Tibial nerve (tissue), 4 donors: ENCODE measurements at regions not wholly inside any gene's neighbourhood (a gene's known extent, or its start where the extent isn't known, plus 50 kb on each side); places are given as distances from the start of the nearest gene placed in this dataset.
"Not testable (repeated sequence)": the region's sequence is repeated elsewhere in the genome, so short reads cannot be mapped to it uniquely, and the experiment has no call there.

ENCODE experiments used
- DNase-seq, 2 donors: peaks; one replicate each; pipeline ENCODE4 v3.0.0-alpha.2; 2019; ENCODE audit warnings: low spot score in 2 of 2
- H3K27ac ChIP-seq, 4 donors: fragments of 200-600 bp; sonication (generic) in 3 of 4; one replicate each; pipeline ENCODE4 v1.5.1; 2017 to 2019; ENCODE audit warnings: mild to moderate bottlenecking in 1 of 4
- H3K27me3 ChIP-seq, 2 donors: fragments of 200-600 bp; sonication (generic) in 1 of 2; one replicate each; pipeline versions ENCODE4 v1.5.1 to v1.6.0; 2017 to 2019
- H3K36me3 ChIP-seq, 3 donors: fragments of 200-600 bp; sonication (generic); one replicate each; pipeline ENCODE4 v1.5.1; 2018 to 2019
- H3K4me1 ChIP-seq, 4 donors: fragments of 200-600 bp; sonication (generic) in 3 of 4; one replicate each; pipeline ENCODE4 v1.5.1; 2017 to 2019
- H3K4me3 ChIP-seq, 4 donors: fragments of 200-600 bp; sonication (generic) in 3 of 4; one replicate each; pipeline ENCODE4 v1.5.1; 2017 to 2019; ENCODE audit warnings: mild to moderate bottlenecking in 1 of 4, moderate library complexity in 1 of 4
- H3K9me3 ChIP-seq, 4 donors: fragments of 200-600 bp; sonication (generic) in 3 of 4; one replicate each; pipeline ENCODE4 v1.5.1; 2017 to 2019
- CTCF ChIP-seq, 5 experiments: fragments of 200-600 bp in 3 of 5; fragments of 450-650 bp in 2 of 5; sonication (generic) in 3 of 5; IDR thresholded peaks; one replicate each; pipeline ENCODE4 v1.5.1; 2016 to 2019; ENCODE audit warnings: antibody characterized with exemption in 5 of 5, mild to moderate bottlenecking in 3 of 5, moderate library complexity in 2 of 5
- EP300 ChIP-seq, 2 donors: sonication (generic); formaldehyde crosslinking; IDR thresholded peaks; one replicate each; pipeline ENCODE4 v1.6.1; 2017; ENCODE audit warnings: antibody characterized with exemption in 2 of 2, mild to moderate bottlenecking in 1 of 2
- POLR2A ChIP-seq, 2 donors: fragments of 450-650 bp; IDR thresholded peaks; one replicate each; pipeline ENCODE4 v1.6.1; 2017; ENCODE audit warnings: antibody characterized with exemption in 2 of 2, mild to moderate bottlenecking in 2 of 2, moderate library complexity in 2 of 2
- WGBS, 2 donors: methylation state at CpG; one replicate each; pipeline ENCODE4 v1.1.5; 2018; 5-methylcytosine and 5-hydroxymethylcytosine counted together

- H3K27me3 ChIP-seq = no peaks in the 10 kb centered on the region
- DNase-seq = no peak
- no peak overlapping the region for H3K27ac ChIP-seq
- H3K4me3 ChIP-seq = no peak overlapping the region
- no peaks in the 10 kb centered on the region for H3K36me3 ChIP-seq
- WGBS, 2 donors = 82 to 83% methylated on average over 5 of the region's 5 CpGs
- TF ChIP-seq EP300 (IDR thresholded peaks at IDR 0.05) (no peak), CTCF (IDR thresholded peaks at IDR 0.05) (no peak), POLR2A (IDR thresholded peaks at IDR 0.05) (no peak)
- peaks cover 0 to 10% (median 0%) of the 10 kb centered on the region in 4 donors for H3K9me3 ChIP-seq
- H3K4me1 ChIP-seq = no peaks in the 10 kb centered on the region
Observed at GRCh38 chr20:11511821-11512220, 405.9 kb upstream of the BTBD3 start.

- H3K4me1 ChIP-seq, H3K36me3 ChIP-seq, H3K4me3 ChIP-seq, H3K9me3 ChIP-seq, DNase-seq, H3K27ac ChIP-seq, H3K27me3 ChIP-seq: not testable (repeated sequence)
- 94 to 96% methylated on average over 13 to 29 of the region's 39 CpGs for WGBS, 2 donors
Observed at GRCh38 chr20:11513241-11513745, 404.4 kb upstream of the BTBD3 start.

- no peaks in the 10 kb centered on the region for H3K27me3 ChIP-seq
- H3K36me3 ChIP-seq = no peaks in the 10 kb centered on the region
- H3K9me3 ChIP-seq = no peaks in the 10 kb centered on the region
- no peak for DNase-seq
- H3K27ac ChIP-seq = no peak overlapping the region
- no peak for TF ChIP-seq POLR2A (IDR thresholded peaks at IDR 0.05)
- TF ChIP-seq EP300 (IDR thresholded peaks at IDR 0.05) = no peak
- TF ChIP-seq CTCF (IDR thresholded peaks at IDR 0.05) = no peak
- 86 to 88% methylated on average over 4 of the region's 4 CpGs for WGBS, 2 donors
- no peaks in the 10 kb centered on the region for H3K4me1 ChIP-seq
- H3K4me3 ChIP-seq = no peak overlapping the region
Observed at GRCh38 chr20:11516448-11516847, 401.2 kb upstream of the BTBD3 start.

- H3K4me3 ChIP-seq = no peak overlapping the region
- H3K27ac ChIP-seq = no peak overlapping the region
- peaks cover 0 to 19% (median 0%) of the 10 kb centered on the region in 4 donors for H3K9me3 ChIP-seq
- no peak for TF ChIP-seq POLR2A (IDR thresholded peaks at IDR 0.05)
- no peak for TF ChIP-seq EP300 (IDR thresholded peaks at IDR 0.05)
- TF ChIP-seq CTCF (IDR thresholded peaks at IDR 0.05) = no peak
- H3K36me3 ChIP-seq = no peaks in the 10 kb centered on the region
- DNase-seq = no peak
- H3K27me3 ChIP-seq = no peaks in the 10 kb centered on the region
- WGBS, 2 donors = 0 to 2% methylated on average over 1 of the region's 1 CpG
- H3K4me1 ChIP-seq = peaks cover 0 to 6% (median 0%) of the 10 kb centered on the region in 4 donors
Observed at GRCh38 chr20:11520596-11520995, 397.1 kb upstream of the BTBD3 start.

- Histone ChIP-seq H3K27me3 (no peaks in the 10 kb centered on the region), H3K9me3 (peaks cover 0 to 21% (median 0%) of the 10 kb centered on the region in 4 donors), H3K27ac (no peak overlapping the region), H3K36me3 (no peaks in the 10 kb centered on the region), H3K4me1 (peaks cover 0 to 6% (median 0%) of the 10 kb centered on the region in 4 donors), H3K4me3 (no peak overlapping the region)
- DNase-seq = no peak
- WGBS, 2 donors = 24 to 38% methylated on average over 4 of the region's 4 CpGs
- TF ChIP-seq POLR2A (IDR thresholded peaks at IDR 0.05) = no peak
- TF ChIP-seq EP300 (IDR thresholded peaks at IDR 0.05) = no peak
- TF ChIP-seq CTCF (IDR thresholded peaks at IDR 0.05) = no peak
Observed at GRCh38 chr20:11521476-11522365, 396.0 kb upstream of the BTBD3 start.
